Left cardiac atrium (tissue), 4 donors: ENCODE measurements at regions not wholly inside any gene's neighbourhood (a gene's known extent, or its start where the extent isn't known, plus 50 kb on each side); places are given as distances from the start of the nearest gene placed in this dataset.
A peak's percentile ranks its signal among the peaks of the same experiment; 100 is the strongest.
"Not testable (repeated sequence)": the region's sequence is repeated elsewhere in the genome, so short reads cannot be mapped to it uniquely, and the experiment has no call there.

Experiments used
- ATAC-seq, 2 donors: fragments of 200-7000 bp; cut with Tn5 transposase; one replicate each; pipeline ENCODE4 v1.9.1; 2020; ENCODE audit warnings: mild to moderate bottlenecking in 2 of 2, moderate library complexity in 2 of 2
- DNase-seq: peaks from one replicate; pipeline ENCODE4 v3.0.0-alpha.2; 2020
- intact Hi-C, 2 donors: fragments of 100-400 bp; cut with DNase I; formaldehyde crosslinking; loops; one replicate each; pipeline versions ENCODE4 v1.14.1 to v1.15.1; 2022 to 2023
- donor health status: DM: no; HTN: yes; CAD: no.
- donor health status: DM: no; HTN: yes; CAD: no; lungs with severe emphysema.
- donor health status: DM: yes; HTN: yes; CAD: no.
- donor health status: Dilated cardiomyopathy.

GRCh38 chr14:100413699-100414098 lies 90.6 kb downstream of the SLC25A47 start:
- DNase-seq (no peak), ATAC-seq (no peak)
- intact Hi-C loops, result no loop called here

DNA sequence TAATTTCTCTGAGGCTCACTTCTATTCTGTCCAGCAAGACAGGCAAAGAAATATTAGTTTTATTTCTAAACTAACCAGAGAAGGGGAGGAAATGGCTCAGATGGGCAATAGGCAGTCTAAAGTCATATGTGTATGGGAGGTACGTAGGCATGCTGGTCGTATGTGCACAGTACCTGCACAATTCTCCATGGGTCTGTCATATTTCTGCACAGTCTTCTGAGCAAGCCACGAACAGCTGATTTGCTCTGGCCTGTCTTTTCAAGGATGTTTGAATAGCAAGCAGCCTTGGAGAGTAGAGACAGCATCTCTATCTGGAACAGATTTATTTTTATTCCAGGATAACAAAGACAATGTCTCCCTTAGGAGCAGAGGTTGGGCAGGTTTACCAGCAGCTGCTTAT lies 92.1 kb downstream of the SLC25A47 start:
- no peak for DNase-seq
- intact Hi-C loops, result no loop called here
- no peak for ATAC-seq

GRCh38 chr14:100416081-100416680 lies 93.0 kb downstream of the SLC25A47 start:
- intact Hi-C loops, result no loop called here
- DNase-seq (no peak), ATAC-seq (no peak)

DNA sequence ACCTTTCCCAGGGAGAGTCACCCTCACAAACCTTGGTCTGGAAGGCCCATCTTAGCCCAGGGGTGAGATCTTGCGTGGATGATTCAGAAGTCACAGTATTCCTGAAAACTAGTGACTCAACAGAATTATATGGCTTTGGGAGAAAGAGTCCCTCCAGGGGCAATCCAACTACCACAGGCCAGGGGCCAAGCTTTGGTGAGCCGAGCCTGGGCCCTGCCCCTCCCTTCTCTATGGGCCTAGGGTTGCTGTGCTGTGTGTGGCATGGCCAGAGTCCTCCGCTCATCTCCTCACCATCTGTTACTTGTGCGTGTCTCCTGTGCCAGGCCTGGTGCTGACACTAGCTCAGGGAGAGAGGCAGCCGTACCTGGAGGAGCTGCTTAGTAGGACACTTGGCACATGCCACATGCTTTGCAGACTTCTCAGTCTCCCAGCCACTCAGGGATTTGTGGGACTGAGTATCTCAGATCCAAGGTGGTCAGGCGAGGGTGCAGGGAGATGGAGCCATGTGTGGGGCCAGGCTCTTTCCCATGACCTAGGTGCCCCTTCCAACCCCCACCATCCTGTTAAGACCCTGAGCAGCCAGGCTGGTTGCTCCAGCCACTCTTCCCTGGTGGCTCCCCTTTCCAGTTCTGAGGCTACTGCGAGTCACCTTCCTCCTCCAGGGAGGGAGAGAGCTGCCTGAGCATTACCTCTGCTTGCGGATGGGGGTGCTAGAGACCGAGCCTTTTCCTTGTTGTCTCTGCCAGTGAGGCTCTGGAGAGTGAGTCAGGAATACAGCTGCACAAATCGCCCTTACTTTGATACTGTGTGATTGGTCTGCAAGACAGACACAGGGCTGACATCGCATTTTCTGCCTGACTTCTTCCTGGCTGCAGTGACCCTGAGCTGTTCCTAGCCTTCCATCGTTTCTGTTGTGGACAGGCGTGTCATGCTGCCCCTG lies 94.1 kb downstream of the SLC25A47 start:
- intact Hi-C loops, result no loop called here
- peak; percentile 65 to 93 for ATAC-seq
- no peak for DNase-seq

GRCh38 chr14:100419856-100420255 lies 96.7 kb downstream of the SLC25A47 start:
- ATAC-seq (no peak), DNase-seq (no peak)
- intact Hi-C loops, result no loop called here

- intact Hi-C loops, result no loop called here
- ATAC-seq (no peak), DNase-seq (no peak)
These were observed 98.8 kb downstream of the SLC25A47 start for GRCh38 chr14:100421756-100422470.

- DNase-seq, result no peak
- ATAC-seq, result no peak
- intact Hi-C loops, result no loop called here
These were observed 99.6 kb downstream of the SLC25A47 start for GRCh38 chr14:100422556-100423316.

DNA sequence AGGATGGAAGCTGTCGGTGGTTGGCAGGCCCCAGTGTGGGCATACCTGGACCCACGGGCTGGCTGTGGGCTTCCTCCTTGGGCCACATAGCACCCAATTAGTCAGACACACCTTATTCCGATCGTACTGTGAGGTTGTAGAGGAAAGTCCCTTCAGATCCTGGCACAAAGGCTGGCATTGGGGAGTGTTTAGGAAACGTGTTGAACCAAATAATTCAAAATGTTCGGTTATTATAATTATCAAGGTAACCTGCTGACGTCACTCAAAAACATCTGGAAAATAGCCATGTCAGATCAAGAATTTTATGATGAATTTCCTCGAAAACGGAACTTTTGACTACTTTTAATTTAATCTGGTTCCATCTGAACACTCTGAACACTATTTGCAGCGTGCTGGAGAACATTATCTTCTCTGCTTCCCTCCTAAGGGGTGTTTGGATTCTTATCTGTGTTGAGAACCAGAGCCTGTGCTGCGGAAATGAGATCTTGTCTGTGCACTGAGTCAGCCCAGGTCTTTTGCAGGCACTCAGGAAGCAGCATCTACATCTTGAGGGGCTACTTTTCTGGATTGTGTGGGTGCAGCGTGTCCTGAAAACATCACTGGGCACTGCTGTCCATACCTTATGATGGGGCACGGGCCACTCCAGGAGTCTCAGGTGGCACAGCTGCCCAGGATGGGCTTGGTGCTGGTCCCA lies 100.3 kb downstream of the SLC25A47 start:
- ATAC-seq, result no peak
- intact Hi-C loops, result no loop called here

DNA sequence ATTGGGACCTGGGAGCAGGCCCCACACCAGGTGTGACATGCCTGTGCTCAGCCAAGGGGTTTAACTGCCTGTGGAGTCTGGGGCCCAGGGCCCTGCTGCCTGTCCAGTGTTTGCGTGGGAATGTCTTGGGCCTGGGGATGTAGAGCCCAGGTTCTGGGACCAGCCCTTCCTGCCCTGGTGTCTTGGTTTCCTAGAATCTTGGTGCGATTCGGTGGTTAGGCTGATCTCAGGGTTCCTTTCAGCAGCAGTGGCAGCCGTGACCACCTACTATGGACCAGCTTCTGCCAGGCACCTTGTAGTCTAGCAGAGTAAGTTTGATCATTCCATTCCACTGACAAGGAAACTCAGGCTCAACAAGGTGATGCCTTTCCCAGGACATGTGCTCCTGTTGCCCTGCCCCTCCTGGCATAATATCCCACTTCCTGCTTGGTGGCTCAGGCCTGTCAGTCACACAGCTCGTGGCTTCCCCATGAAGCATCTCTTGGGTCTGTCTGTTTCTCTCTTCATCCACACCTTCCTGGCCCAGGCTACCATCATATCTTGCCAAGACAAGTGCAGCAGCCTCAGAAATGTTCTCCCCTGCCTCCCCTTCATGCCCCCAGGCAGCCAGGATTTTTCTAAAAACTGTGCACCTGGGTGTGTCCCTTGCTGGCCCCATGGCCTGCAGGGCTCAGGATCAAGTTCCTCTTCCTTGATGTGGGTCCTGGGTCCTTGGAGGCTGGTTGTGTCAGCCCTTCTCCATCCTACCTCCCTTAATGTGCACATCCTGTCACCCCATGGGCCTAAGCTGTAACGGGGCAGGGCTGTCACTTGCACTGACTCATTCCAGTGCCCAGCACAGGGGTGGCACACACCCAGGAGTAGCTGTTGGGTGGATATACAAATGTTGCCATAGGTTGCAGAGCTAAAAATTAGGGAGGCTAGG lies 101.6 kb downstream of the SLC25A47 start:
- intact Hi-C loops, result no loop called here
- ATAC-seq, result peak in 1 of 2 donors; percentile 38
- no peak for DNase-seq

More for the DNA sequence above, 100.3 kb downstream of the SLC25A47 start:
- DNase-seq, result no peak

DNA sequence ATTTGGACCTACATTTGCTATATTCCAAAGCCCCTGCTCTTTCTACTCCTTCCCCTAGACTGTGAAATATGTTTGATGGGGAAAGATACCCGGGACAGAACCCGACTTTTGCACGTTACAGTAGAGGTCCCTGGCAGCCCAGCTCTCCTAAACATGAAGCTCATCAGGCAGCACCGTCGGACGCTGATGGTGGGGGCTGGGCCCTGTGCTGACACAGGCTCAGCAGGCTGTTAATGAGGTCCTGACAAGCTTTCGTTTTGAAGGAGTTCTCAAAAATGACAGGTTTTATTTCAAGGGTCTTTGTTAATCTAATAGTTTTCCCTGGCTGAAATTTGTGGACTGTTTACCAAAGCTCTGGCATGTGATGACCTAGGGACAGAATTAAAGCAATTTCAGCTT lies 102.3 kb downstream of the SLC25A47 start:
- DNase-seq, result no peak
- ATAC-seq, result no peak
- intact Hi-C loops, result no loop called here

DNA sequence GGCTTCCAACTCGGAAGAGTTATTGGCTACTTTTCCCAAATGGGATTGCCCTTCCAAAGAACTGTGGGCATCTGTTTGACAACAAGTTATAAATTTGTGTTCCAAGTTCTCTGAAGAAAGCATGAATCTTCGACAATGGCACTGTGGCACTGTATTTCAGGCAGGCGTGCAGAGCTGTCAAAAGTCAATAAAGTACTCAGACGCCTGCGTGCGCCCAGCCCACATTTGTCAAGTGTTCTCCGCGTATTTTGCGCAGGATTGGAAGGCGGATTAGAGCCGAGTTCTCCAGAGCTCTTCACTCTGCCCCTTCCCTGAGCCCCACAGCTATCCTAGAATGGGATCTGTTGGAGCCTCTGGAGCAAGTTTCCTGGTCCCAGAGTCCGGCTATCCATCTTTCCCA lies 103.2 kb downstream of the SLC25A47 start:
- no peak for DNase-seq
- intact Hi-C loops, result no loop called here
- ATAC-seq, result no peak

- intact Hi-C loops, result no loop called here
- DNase-seq (no peak), ATAC-seq (no peak)
These were observed 104.0 kb downstream of the SLC25A47 start for GRCh38 chr14:100427166-100427565.

DNA sequence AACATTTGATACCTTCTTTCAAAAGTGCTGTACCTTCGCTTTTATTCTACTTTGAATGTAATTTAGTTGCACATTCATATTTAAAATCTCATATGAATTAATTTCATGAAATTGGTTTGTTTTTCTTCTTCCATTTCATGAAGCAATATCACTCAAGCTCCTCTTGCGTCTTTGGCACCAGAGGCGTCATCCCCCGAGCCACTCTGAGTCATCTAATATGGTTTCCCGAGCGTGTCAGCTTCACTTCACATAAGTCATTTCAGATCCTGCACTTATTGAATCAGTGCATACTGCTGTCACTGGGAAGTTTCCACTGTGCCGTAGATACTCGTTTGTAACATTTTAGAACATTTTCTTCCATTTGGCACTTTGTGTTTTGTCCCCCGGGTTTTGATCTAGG lies 105.6 kb downstream of the SLC25A47 start:
- intact Hi-C loops, result no loop called here
- DNase-seq, result no peak
- no peak for ATAC-seq

DNA sequence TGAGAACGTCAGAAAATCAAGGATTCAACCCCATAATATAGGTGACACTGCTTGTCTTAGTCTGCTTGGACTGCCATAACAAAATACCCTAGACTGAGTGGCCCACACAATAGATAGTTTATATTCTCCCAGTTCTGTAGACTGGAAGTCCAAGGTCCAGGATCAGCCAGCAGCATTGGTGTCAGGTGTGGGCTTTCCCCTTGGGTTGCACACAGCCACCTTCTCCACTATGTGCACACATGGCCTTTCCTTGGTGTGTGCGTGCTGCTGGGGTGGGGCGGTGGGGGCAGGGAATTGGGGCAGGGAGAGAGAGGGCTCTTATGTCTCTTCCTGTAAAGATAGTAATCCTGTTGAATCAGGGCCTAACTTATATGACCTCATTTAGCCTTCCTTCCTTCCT lies 106.4 kb downstream of the SLC25A47 start:
- ATAC-seq (no peak), DNase-seq (no peak)
- intact Hi-C loops, result no loop called here

DNA sequence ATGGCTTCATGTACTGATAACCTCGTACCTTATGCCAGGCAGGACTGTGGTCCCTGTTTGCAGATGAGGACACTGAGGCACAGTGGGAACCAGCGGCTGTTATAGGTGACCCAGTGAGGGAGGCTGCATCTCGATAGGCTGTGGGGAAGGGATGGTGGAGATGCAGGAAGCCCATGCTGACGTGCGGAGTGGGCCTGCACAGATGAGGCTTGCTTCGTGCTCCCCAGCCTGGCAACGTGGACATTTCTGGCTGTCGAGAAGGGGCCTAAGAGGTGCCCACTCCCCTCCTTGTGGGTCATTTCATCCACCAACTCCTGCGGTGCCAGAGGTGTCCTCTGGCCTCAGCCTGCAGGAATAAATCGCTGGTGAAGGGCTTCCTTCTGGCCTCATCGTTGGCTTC lies 107.4 kb downstream of the SLC25A47 start:
- no peak for DNase-seq
- ATAC-seq, result no peak
- intact Hi-C loops, result no loop called here

DNA sequence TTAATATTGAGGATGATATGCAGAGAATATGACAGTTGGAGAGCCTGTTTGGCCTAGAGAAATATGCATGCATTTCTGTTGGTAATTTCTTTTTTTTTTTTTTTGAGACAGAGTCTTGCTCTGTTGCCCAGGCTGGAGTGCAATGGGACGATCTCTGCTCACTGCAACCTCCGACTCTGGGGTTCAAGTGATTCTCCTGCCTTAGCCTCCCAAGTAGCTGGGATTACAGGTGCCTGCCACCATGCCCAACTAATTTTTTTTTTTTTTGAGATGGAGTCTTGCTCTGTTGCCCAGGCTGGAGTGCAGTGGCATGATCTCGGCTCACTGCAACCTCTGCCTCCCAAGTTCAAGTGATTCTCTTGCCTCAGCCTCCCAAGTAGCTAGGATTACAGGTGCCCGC lies 108.3 kb downstream of the SLC25A47 start:
- intact Hi-C loops, ATAC-seq, DNase-seq: not testable (repeated sequence)

GRCh38 chr14:100432652-100433427 lies 109.7 kb downstream of the SLC25A47 start:
- no peak for ATAC-seq
- intact Hi-C loops, result no loop called here
- no peak for DNase-seq
